ENCODE measurements at regions not wholly inside any gene's neighbourhood (a gene's known extent, or its start where the extent isn't known, plus 50 kb on each side); places are given as distances from the start of the nearest gene placed in this dataset.
A peak's percentile ranks its signal among the peaks of the same experiment; 100 is the strongest.

GRCh38 chr5:167250996-167251395, 1040.4 kb upstream of the WWC1 start:
- no peak for FAIRE-seq
- DNase-seq (ENCODE audit: low spot score in 2 of 2) = no peak

DNA sequence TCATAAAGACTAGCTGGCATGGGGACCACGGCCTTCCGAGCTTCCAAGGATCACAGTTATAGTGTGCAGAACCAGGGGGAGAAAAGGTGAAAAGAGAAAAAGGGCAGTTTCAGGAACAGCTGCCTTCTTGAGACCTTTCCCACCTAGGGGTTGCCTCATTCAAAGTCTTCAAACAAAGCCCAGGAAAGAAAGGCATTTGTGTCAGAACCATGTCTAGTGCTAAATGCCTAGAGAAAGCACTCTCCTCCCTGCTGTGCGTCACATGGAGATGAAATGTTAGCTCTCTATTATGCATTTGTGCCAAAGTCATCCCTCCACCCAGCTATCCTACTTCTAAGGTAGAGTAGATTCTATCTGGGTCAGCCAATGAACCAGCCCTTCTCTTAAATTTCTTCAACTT, 1037.3 kb upstream of the WWC1 start:
- DNase-seq (ENCODE audit: low spot score in 2 of 2) (no peak), FAIRE-seq (no peak)

DNA sequence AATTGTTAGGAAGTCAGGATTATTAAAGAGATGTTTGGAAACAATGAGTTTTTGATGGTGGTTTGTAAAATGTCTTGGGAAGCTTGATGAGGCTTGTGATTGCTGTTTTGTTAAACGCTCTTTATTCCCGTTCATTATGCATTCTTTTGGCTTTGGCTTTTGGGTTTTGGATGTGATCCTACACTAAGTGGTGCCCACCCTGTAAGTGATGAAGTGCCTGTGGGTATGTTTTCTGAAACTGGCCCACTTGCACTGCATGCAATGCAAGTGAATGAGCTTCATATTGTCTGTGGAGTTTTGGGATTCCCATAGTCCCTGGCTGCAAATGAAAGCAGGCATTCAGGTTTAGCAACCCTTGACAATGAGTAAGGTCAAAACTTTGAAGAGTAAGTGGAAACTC, 1035.5 kb upstream of the WWC1 start:
- no peak for FAIRE-seq
- DNase-seq (ENCODE audit: low spot score in 2 of 2) = no peak

DNA sequence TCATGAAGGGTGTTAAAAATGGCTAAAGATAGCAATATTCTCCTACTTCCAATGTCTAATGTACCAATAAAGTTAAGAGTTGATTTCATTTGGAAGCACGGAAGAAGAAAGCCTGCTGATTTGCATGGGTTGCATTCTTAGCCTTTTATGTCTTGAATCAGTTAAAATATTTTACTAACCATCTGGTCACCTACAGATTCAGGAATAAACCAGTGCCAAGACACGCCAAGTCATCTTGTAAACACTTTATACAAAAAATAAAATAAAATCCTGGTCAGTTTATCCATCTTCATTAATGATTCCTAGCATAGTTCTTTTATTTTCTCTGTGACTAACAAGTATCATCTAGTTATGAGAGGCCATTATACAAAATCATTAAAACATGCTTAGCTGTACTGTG, 1031.6 kb upstream of the WWC1 start:
- DNase-seq (ENCODE audit: low spot score in 2 of 2) (no peak), FAIRE-seq (no peak)

DNA sequence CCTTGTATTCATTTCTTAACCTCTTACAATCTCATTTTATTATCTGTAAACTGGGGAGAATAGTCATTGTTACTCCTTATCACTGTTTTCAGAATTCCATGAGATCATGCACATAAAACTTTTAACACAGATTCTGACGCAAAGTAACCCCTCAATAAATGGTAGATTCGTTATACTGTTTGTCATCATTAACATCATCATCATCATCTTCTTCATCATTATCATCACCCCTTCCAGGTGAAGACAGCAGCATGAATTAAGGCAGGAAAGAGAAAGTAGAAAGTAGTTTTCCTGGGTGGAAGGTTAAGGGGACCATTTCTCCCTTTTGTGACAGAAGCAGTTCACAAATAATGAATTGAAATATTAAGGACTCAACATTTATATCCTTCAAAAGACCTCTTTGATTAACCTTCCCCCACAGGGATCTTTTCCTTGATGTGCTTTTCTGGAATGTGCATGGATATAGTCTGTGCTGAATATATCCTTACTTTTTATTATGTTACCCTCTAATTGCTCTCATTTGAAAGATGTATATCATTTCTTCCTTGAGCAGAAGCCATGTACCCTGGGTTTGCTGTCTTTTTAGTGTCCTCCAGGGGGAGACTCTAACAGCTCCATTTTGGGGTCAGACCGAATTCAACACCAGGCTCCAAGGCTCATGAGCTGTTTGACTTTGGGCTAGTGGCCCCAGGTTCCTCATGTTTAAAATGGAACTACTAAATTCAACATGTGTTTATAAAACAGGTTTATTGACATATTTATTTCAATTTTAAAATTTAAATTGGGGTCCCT, 1029.9 kb upstream of the WWC1 start:
- DNase-seq (ENCODE audit: low spot score in 2 of 2) = no peak
- no peak for FAIRE-seq

- FAIRE-seq = no peak
- DNase-seq (ENCODE audit: low spot score in 2 of 2) = no peak
These were observed 1028.3 kb upstream of the WWC1 start for GRCh38 chr5:167263185-167263584.

GRCh38 chr5:167264348-167264747, 1027.1 kb upstream of the WWC1 start:
- FAIRE-seq = no peak
- no peak for DNase-seq (ENCODE audit: low spot score in 2 of 2)

DNA sequence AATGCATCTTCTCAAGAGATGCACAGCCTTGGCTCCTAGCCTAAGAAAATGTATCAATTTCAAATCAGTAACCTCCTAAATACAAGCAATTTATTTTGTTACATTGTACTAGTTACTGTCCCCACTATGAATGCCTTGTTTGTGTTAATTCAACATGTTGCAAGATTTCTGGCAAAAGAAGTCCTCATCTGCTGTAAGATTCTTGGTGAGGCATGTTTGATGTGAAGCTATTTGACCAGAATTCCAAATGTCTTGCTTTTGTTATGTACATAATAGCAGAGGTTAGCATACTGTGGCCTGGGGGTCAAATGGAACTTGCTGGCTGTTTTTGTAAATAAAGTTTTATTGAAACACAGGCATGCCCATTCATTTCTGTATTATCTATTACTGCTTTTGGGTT, 1023.1 kb upstream of the WWC1 start:
- DNase-seq (ENCODE audit: low spot score in 2 of 2) (no peak), FAIRE-seq (no peak)

DNA sequence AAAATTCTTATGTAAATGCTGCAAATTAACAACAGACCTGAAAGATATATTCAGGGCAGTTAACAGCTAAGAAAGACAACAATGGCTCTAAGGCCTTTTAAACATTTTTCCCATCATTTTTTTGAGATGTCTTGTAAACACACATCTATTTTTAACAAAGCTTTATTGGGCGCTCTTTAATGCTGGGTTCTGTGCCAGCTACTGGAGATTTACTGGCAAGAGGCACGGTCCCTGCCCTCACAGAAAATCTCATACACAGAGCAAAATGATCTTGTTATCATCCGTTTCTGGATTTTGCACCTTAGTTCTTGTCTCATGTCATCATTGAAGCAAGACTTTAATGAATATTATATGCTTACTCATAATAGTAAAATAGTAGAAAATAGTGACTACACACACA, 1022.3 kb upstream of the WWC1 start:
- no peak for FAIRE-seq
- no peak for DNase-seq (ENCODE audit: low spot score in 2 of 2)

DNA sequence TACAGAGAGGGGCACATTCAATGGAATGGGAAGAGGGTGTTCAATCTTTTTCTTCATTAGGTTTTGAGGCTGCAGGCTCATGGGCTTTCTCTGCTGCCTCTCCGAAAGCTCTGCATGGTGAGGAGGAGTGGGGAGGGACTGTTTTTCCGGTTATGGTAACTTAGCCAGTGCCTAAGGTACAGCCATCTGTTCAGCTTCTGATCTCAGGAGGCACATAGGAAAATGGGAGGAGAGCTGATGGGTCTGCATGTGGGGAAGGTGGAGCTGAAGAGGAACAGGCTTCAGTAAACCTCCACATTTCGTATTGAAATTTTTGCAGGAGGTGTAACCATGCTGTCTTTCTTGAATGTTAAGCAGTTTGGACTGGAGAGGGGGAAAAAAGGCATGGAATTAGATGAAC, 1020.4 kb upstream of the WWC1 start:
- DNase-seq (ENCODE audit: low spot score in 2 of 2) (no peak), FAIRE-seq (no peak)

DNA sequence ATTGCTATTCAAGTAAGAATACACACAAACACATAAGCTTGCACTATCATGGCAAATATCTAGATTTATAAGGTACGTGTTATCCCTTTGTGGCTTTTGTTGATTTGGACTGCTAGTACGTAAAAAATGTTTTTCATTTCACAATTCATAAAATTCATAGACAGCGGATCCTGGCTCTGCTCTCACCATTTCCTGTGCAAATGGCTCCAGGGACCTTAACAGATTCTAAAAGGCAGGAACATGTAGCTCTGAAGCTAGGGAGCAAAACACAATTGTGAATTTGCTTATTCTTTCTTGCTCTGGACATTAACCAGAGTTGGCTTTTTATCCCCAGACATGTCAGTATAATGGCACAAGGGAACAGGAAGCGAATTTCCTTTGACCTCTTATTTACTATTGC, 1019.9 kb upstream of the WWC1 start:
- DNase-seq (ENCODE audit: low spot score in 2 of 2) (no peak), FAIRE-seq (no peak)

DNA sequence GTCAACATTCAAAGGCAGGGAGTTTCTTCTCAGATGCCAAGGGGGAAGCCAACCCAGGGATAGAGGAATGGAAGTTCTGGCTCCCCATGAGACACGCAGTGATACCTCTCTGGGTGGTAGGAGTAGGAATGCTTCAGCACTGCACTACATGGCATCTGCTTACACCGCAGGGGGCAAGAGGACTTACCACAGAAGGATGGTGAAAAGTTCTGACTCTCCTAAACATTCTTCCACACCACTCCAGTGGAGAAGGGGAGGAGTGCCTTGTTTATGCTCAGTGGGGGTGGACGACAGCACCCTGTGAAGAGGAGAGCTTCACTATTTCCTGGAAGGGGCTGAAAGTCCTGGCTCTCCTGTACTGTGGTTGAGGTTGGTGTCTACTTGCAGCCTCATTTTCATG, 1011.3 kb upstream of the WWC1 start:
- FAIRE-seq (no peak), DNase-seq (ENCODE audit: low spot score in 2 of 2) (no peak)

- DNase-seq (ENCODE audit: low spot score in 2 of 2) (no peak), FAIRE-seq (no peak)
These were observed 1009.5 kb upstream of the WWC1 start for GRCh38 chr5:167281925-167282324.

DNA sequence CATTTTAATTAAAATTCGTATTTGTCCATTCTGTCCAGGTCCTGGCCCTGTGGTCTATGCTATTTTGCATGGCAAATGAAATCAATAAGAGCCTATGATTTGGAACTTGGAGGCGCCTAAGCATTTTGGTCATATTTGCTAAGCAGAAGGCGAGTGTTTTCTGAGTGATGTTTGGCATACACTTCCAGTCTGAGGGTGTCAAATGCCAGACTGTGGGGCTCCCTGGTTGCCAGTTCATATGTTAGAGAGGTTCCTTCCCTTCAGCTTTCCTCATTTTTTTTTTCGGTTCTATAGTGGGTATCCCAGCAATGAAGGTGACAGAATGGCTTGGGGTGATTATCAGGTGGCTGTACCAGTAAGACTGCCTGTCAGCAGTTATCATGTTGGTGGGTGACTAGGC, 1007.8 kb upstream of the WWC1 start:
- DNase-seq (ENCODE audit: low spot score in 2 of 2) (no peak), FAIRE-seq (no peak)

DNA sequence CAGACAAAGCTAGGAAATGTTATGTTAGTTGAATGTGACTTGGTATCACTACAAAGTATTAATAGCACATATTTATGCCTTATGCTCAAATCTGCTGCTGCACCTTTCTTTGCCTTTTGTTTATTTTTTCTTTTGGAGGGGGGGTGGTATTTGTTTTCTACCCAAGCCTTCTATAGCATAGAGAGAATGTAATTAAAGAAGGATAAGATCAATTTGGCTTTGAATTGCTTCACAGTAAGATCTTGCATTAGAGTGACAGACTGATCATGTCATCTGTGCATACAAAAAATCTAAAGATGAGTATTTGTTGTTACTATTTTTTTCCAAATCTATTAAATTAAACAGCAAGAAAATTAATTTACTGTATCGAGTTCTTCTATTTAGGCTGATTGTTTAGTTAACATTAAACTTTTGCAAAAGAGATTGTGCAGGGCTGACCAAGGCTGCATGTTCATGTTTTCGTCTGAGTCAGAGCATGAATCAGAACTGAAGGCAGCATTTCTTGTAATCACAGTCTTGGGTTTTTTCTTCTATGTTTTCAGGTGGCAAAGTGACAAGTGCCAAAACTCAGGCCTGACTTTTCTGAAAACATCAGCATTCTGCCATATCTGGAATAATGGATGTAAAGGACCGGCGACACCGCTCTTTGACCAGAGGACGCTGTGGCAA, 1007.1 kb upstream of the WWC1 start:
- DNase-seq (ENCODE audit: low spot score in 2 of 2) (no peak), FAIRE-seq (no peak)

GRCh38 chr5:167285591-167285990, 1005.9 kb upstream of the WWC1 start:
- no peak for FAIRE-seq
- DNase-seq (ENCODE audit: low spot score in 2 of 2) = no peak

DNA sequence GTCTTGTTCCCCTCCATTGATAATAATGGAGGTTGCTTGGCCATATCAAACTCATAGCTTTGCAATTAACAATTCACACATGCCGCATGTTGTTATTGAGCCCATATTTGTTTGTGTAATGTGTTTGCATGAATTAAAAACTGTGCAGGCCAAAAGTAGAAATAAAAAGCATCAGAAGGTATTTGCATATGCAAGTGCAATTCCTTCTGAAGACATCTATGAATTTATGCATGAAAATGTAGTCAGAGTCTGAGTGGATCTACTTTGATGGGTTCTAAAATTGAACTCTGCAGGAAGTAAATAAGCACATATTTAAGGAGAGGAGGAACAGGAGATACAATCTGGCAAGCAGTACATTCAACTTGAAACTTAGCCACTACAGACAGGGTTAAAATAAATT, 1004.6 kb upstream of the WWC1 start:
- DNase-seq (ENCODE audit: low spot score in 2 of 2) (no peak), FAIRE-seq (no peak)

DNA sequence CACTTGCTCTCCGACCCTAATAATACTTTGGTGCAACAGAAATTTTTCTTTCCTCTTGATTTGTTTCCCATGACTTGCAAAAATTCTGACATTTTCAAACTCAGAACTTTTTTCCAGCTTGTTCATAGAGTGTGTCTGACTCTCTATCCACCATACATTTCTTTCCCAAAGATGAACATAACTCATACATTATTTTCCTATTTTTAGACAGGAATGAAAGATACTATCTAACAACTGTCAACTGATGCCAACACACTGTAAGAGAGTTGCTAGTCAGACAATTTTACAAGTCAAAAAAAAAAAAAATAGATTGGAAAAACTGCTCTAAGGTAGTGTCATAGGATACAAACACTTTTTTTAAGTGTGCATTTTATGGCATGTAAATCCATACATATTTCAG, 1001.0 kb upstream of the WWC1 start:
- DNase-seq (ENCODE audit: low spot score in 2 of 2) (no peak), FAIRE-seq (no peak)

DNA sequence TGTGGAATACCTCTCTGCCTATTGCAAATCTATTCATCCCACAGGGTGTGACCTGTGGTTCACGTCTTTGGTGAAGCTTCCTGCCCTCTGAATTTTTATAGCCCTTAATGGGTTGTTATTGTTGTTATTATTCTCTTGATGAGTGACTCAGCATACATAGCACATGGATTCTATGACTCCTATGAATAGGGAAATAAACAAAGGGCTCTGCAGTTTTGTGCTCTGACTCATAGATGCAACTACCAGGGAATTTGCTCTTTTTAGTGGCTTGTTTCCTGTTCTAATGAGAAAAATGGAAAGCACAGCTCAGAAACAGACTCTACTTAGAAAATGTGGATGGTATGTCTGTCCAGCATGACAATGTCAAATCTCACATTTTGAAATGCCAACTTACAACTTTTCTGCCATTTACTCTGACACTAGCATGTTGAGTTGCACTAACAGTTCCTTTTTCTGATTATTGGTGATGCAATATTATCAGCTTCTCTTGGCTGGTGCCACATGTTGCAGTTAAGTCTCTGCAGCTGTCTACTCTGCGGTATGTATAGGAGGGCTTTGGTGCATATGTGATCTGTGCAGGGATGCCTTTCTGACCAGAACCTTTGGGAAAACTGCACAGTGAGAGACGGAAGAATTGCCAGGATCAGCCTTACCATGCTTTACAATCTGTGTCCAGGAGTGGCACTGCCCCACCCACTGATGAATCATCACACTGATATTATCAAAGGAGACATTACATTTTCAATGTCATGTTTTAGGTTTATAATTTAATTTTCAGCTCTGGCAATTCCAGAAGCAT, 996.4 kb upstream of the WWC1 start:
- no peak for FAIRE-seq
- DNase-seq (ENCODE audit: low spot score in 2 of 2) = peak in 1 of 2 donors; percentile 49

DNA sequence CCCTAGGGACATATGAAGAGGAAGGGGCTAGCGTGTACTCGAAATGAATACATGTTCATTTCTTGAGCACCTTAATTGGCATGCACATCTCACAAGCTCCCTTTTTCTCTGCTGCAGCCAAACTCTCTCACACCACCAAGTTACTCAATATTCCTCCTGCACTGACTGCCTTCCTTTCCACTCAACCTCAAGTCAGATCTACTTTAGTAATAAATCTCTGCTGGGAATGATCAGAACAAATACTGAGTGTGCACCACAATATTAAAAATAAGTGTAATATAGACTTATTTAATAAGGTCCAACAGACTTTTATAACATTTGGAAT, 995.8 kb upstream of the WWC1 start:
- DNase-seq (ENCODE audit: low spot score in 2 of 2) (no peak), FAIRE-seq (no peak)

DNA sequence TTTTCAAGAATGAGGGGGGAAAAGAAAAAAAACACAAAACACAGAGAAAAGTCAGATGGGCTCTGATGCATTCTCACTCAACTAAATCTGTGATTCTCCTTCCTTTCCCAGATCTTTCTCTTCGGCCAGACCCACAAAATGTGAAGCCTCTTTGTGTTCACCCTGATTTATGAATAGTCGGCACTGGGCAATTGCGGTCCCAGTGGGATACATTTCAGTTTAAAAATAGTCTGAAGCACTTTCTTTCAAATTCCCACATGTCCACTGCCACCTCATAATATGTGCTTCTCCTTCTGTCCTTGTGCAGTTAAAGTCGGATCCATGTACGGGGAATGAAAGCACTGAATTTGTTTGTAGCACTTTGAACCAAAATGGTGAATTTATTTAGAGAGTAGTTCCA, 995.4 kb upstream of the WWC1 start:
- FAIRE-seq (no peak), DNase-seq (ENCODE audit: low spot score in 2 of 2) (no peak)

GRCh38 chr5:167296661-167297060, 994.8 kb upstream of the WWC1 start:
- DNase-seq (ENCODE audit: low spot score in 2 of 2) (peak in 1 of 2 donors; percentile 16), FAIRE-seq (no peak)

Measured in frontal cortex (tissue), 3 donors.